ENCODE measurements at regions not wholly inside any gene's neighbourhood (a gene's known extent, or its start where the extent isn't known, plus 50 kb on each side); places are given as distances from the start of the nearest gene placed in this dataset.

GRCh38 chr5:133775584-133776304 lies 163.4 kb upstream of the FSTL4 start:
- no peak for TF ChIP-seq CTCF (optimal IDR thresholded peaks at IDR 0.05 in 1 of 3, IDR thresholded peaks at IDR 0.05 in 1 of 3, conservative IDR thresholded peaks at IDR 0.05 in 1 of 3; ENCODE audit: extremely low read depth in 1 of 3, insufficient read depth in 2 of 3, low read length in 3 of 3)
- TF ChIP-seq EZH2 (IDR thresholded peaks at IDR 0.05; ENCODE audit: low read length), result no peak
